A673 (cell line): ENCODE measurements at regions not wholly inside any gene's neighbourhood (a gene's known extent, or its start where the extent isn't known, plus 50 kb on each side); places are given as distances from the start of the nearest gene placed in this dataset.

ENCODE experiments used
- BruUV-seq: library from RNA; stranded (reverse); fragments of 400-500 nt; replicated peaks from 2 replicates; lab custom pipeline; 2021; lab: Mats Ljungman, UMichigan
- CTCF ChIA-PET: fragments of 300-600 bp; sonication (Branson Sonifier 250); formaldehyde crosslinking; loops from one replicate; lab custom pipeline; 2022; ENCODE audit warnings: antibody characterized with exemption; lab: Charles Lee
- POLR2A ChIA-PET: fragments of 300-600 bp; sonication (Branson Sonifier 250); formaldehyde crosslinking; loops from one replicate; lab custom pipeline; 2022; ENCODE audit warnings: antibody characterized with exemption; ENCODE audit not compliant: low non-redundant PET; lab: Charles Lee
- DNase-seq: peaks from one replicate; pipeline ENCODE4 v3.0.0-alpha.2; 2015; ENCODE audit warnings: low spot score
- H3K27ac ChIP-seq: fragments of 200-600 bp; sonication (generic); 2 replicates; pipeline ENCODE4 v1.5.1; 2016; ENCODE audit warnings: mixed run types, low read depth, mild to moderate bottlenecking, mixed read lengths, antibody characterized with exemption, low read length; ENCODE audit not compliant: poor library complexity, severe bottlenecking
- H3K27me3 ChIP-seq: fragments of 200-600 bp; sonication (generic); replicated peaks from 2 replicates; pipeline ENCODE4 v1.6.1; 2017; ENCODE audit warnings: mixed run types, low read depth, mild to moderate bottlenecking, mixed read lengths, antibody characterized with exemption, low read length; ENCODE audit not compliant: insufficient read depth, poor library complexity
- H3K36me3 ChIP-seq: fragments of 200-600 bp; sonication (generic); 2 replicates; pipeline ENCODE4 v1.6.1; 2016; ENCODE audit warnings: mixed run types, mild to moderate bottlenecking, mixed read lengths, antibody characterized with exemption, low read length; ENCODE audit not compliant: insufficient read depth, poor library complexity, severe bottlenecking
- H3K4me1 ChIP-seq: fragments of 200-600 bp; sonication (generic); 2 replicates; pipeline ENCODE4 v1.6.1; 2017; ENCODE audit warnings: mixed run types, mild to moderate bottlenecking, mixed read lengths, antibody characterized with exemption, low read length; ENCODE audit not compliant: insufficient read depth, poor library complexity, severe bottlenecking
- H3K4me3 ChIP-seq: fragments of 200-600 bp; sonication (generic); 2 replicates; pipeline ENCODE4 v1.5.1; 2016; ENCODE audit warnings: low read depth, mixed run types, mild to moderate bottlenecking, mixed read lengths, low read length; ENCODE audit not compliant: poor library complexity, severe bottlenecking
- H3K9me3 ChIP-seq: fragments of 200-600 bp; sonication (generic); 2 replicates; pipeline ENCODE4 v1.6.1; 2016; ENCODE audit warnings: mixed run types, low read depth, mild to moderate bottlenecking, mixed read lengths, antibody characterized with exemption, low read length; ENCODE audit not compliant: poor library complexity, severe bottlenecking
- CTCF ChIP-seq: fragments of 300-800, 200-600 bp; sonication (generic); conservative IDR thresholded peaks from 2 replicates; pipeline ENCODE4 v1.5.1; 2017; ENCODE audit warnings: low read depth, mild to moderate bottlenecking, antibody characterized with exemption, low read length, moderate library complexity, mixed read lengths
- EZH2 ChIP-seq: fragments of 200-600 bp; sonication (generic); IDR thresholded peaks from 2 replicates; pipeline ENCODE4 v1.6.1; 2017; ENCODE audit warnings: borderline replicate concordance, low read depth, mild to moderate bottlenecking, mixed read lengths, antibody characterized with exemption, low read length; ENCODE audit not compliant: poor library complexity, severe bottlenecking
- intact Hi-C: fragments of 100-400 bp; cut with micrococcal nuclease; formaldehyde crosslinking; loops from one replicate; pipeline ENCODE4 v1.10.0; 2022; ENCODE audit not compliant: unreplicated experiment

- no peaks in the 10 kb centered on the region for H3K9me3 ChIP-seq
- no peak for TF ChIP-seq EZH2
- no peak for TF ChIP-seq CTCF
- ChIA-PET POLR2A (no interaction called here), CTCF (no interaction called here)
- BruUV-seq = no TSS peak
- peaks cover under 1% of the 10 kb centered on the region for H3K4me1 ChIP-seq
- no peaks in the 10 kb centered on the region for H3K27me3 ChIP-seq
- intact Hi-C loops = no loop called here
- no peaks in the 10 kb centered on the region for H3K36me3 ChIP-seq
- H3K4me3 ChIP-seq = no peak overlapping the region
- no peak overlapping the region for H3K27ac ChIP-seq
- DNase-seq = no peak
Measured at GRCh38 chr4:148793221-148793620, 351.0 kb upstream of the NR3C2 start.

- DNase-seq = no peak
- TF ChIP-seq CTCF (no peak), EZH2 (no peak)
- no peaks in the 10 kb centered on the region for H3K36me3 ChIP-seq
- intact Hi-C loops = no loop called here
- H3K27me3 ChIP-seq = no peaks in the 10 kb centered on the region
- no peak overlapping the region for H3K27ac ChIP-seq
- no TSS peak for BruUV-seq
- CTCF ChIA-PET = no interaction called here
- POLR2A ChIA-PET = interaction anchor here (0.6 kb wide), 1 partner anchor 348 kb away, joined by 6 read pairs; no protein-coding TSS in a partner anchor
- no peak overlapping the region for H3K4me3 ChIP-seq
- H3K9me3 ChIP-seq = no peaks in the 10 kb centered on the region
- H3K4me1 ChIP-seq = peaks cover 8% of the 10 kb centered on the region
Measured at GRCh38 chr4:148790691-148791090, 348.5 kb upstream of the NR3C2 start.

GRCh38 chr4:148790246-148790645 lies 348.0 kb upstream of the NR3C2 start:
- H3K27ac ChIP-seq = no peak overlapping the region
- CTCF ChIA-PET = no interaction called here

More at GRCh38 chr4:148790246-148790645, 348.0 kb upstream of the NR3C2 start:
- no peak for DNase-seq
- TF ChIP-seq EZH2 = no peak
- TF ChIP-seq CTCF = no peak
- BruUV-seq = no TSS peak
- POLR2A ChIA-PET = interaction anchor here (0.6 kb wide), 1 partner anchor 347 kb away, joined by 6 read pairs; no protein-coding TSS in a partner anchor
- H3K4me3 ChIP-seq = no peak overlapping the region
- intact Hi-C loops = no loop called here
- H3K9me3 ChIP-seq = no peaks in the 10 kb centered on the region
- no peaks in the 10 kb centered on the region for H3K27me3 ChIP-seq
- peaks cover 8% of the 10 kb centered on the region for H3K4me1 ChIP-seq
- H3K36me3 ChIP-seq = no peaks in the 10 kb centered on the region
